H1 (cell line): ENCODE measurements at regions not wholly inside any gene's neighbourhood (a gene's known extent, or its start where the extent isn't known, plus 50 kb on each side); places are given as distances from the start of the nearest gene placed in this dataset.

ENCODE experiments used
- CTCF ChIA-PET: fragments of 300-600 bp; sonication (Branson Sonifier 250); formaldehyde crosslinking; loops from one replicate; lab custom pipeline; 2021; ENCODE audit not compliant: partially characterized antibody; lab: Charles Lee
- POLR2A ChIA-PET: fragments of 300-600 bp; sonication (Branson Sonifier 250); formaldehyde crosslinking; loops from one replicate; lab custom pipeline; 2021; ENCODE audit warnings: inconsistent platforms; ENCODE audit not compliant: partially characterized antibody; lab: Charles Lee
- DNase-seq, 2 experiments: peaks; one replicate each; pipeline versions ENCODE4 v3.0.0 to v3.0.0-alpha.2; 2010 to 2022; ENCODE audit warnings: low spot score in 2 of 2, low read depth in 1 of 2, mixed read lengths in 1 of 2
- FAIRE-seq: peaks from 2 replicates; lab custom pipeline; 2011; peaks lifted over from hg19 to GRCh38; lab: Jason Lieb, UNC
- H2AFZ ChIP-seq: 2 replicates; pipeline ENCODE4 v1.8.1; 2012; ENCODE audit warnings: low read length, inconsistent platforms
- H2AK5ac ChIP-seq: 2 replicates; pipeline ENCODE4 v1.6.1; 2013; ENCODE audit warnings: low read depth, low read length
- H2BK120ac ChIP-seq: replicated peaks from 2 replicates; pipeline ENCODE3; 2013; ENCODE audit warnings: low read depth, low read length, inconsistent platforms
- H2BK12ac ChIP-seq: 2 replicates; pipeline ENCODE4 v1.6.1; 2013; ENCODE audit warnings: low read depth, low read length
- H2BK15ac ChIP-seq: 2 replicates; pipeline ENCODE4 v1.6.1; 2013; ENCODE audit warnings: low read length
- H2BK20ac ChIP-seq: 2 replicates; pipeline ENCODE4 v1.6.1; 2013; ENCODE audit warnings: low read length
- H2BK5ac ChIP-seq: 2 replicates; pipeline ENCODE4 v1.6.1; 2013; ENCODE audit warnings: low read depth, low read length
- H3K14ac ChIP-seq: 2 replicates; pipeline ENCODE4 v1.6.1; 2013; ENCODE audit warnings: inconsistent platforms; ENCODE audit not compliant: insufficient read length
- H3K18ac ChIP-seq: 2 replicates; pipeline ENCODE4 v1.6.1; 2013; ENCODE audit warnings: low read length; ENCODE audit errors: extremely low read depth
- H3K23ac ChIP-seq: 2 replicates; pipeline ENCODE4 v1.6.1; 2013; ENCODE audit warnings: inconsistent platforms; ENCODE audit not compliant: insufficient read length
- H3K23me2 ChIP-seq: 2 replicates; pipeline ENCODE4 v1.6.1; 2013; ENCODE audit warnings: low read depth, low read length
- H3K27ac ChIP-seq: 2 replicates; pipeline ENCODE4 v1.6.1; 2011; ENCODE audit warnings: low read depth, low read length, inconsistent platforms
- H3K27me3 ChIP-seq, 4 experiments: replicated peaks in 1 of 4; 1 replicate in 1 of 4; 2 replicates in 3 of 4; pipeline versions ENCODE4 v1.6.1 to v1.8.1; 2011 to 2013; ENCODE audit warnings: low read length in 3 of 4, mild to moderate bottlenecking in 3 of 4, inconsistent platforms in 2 of 4, mixed read lengths in 2 of 4, moderate library complexity in 1 of 4; ENCODE audit not compliant: control insufficient read depth in 3 of 4, insufficient read depth in 3 of 4; ENCODE audit errors: extremely low read depth in 1 of 4
- H3K36me3 ChIP-seq, 4 experiments: 2 replicates each; pipeline versions ENCODE4 v1.6.1 to v1.8.1; 2011 to 2013; ENCODE audit warnings: mild to moderate bottlenecking in 4 of 4, low read length in 3 of 4, moderate library complexity in 2 of 4, control low read depth in 1 of 4, inconsistent platforms in 1 of 4; ENCODE audit not compliant: insufficient read depth in 4 of 4, control insufficient read depth in 2 of 4
- H3K4ac ChIP-seq: replicated peaks from 2 replicates; pipeline ENCODE3; 2013; ENCODE audit warnings: low read length, low read depth, mixed read lengths, inconsistent platforms; ENCODE audit not compliant: insufficient read length
- H3K4me1 ChIP-seq, 4 experiments: replicated peaks in 1 of 4; 1 replicate in 1 of 4; 2 replicates in 3 of 4; pipeline versions ENCODE4 v1.6.1 to v1.8.1; 2011 to 2013; ENCODE audit warnings: low read length in 3 of 4, inconsistent platforms in 2 of 4, mixed read lengths in 1 of 4; ENCODE audit not compliant: insufficient read depth in 4 of 4, control insufficient read depth in 3 of 4
- H3K4me2 ChIP-seq, 2 experiments: 2 replicates each; pipeline versions ENCODE4 v1.6.1 to v1.8.1; 2011 to 2013; ENCODE audit warnings: low read depth in 2 of 2, low read length in 2 of 2, control low read depth in 1 of 2, inconsistent platforms in 1 of 2, mild to moderate bottlenecking in 1 of 2; ENCODE audit not compliant: insufficient read depth in 1 of 2
- H3K4me3 ChIP-seq, 4 experiments: fragments of 200-600, 300-600 bp in 1 of 4; sonication (generic), shearing (Covaris generic), sonication (Bioruptor Twin) in 1 of 4; 2 replicates each; pipeline versions ENCODE4 v1.5.1 to v1.8.1; 2011 to 2016; ENCODE audit warnings: low read length in 4 of 4, low read depth in 3 of 4, control low read depth in 2 of 4, inconsistent platforms in 2 of 4, mild to moderate bottlenecking in 2 of 4, mixed read lengths in 1 of 4, moderate library complexity in 1 of 4; ENCODE audit not compliant: insufficient read depth in 2 of 4; ENCODE audit errors: extremely low read depth in 1 of 4
- H3K56ac ChIP-seq: replicated peaks from 2 replicates; pipeline ENCODE3; 2013; ENCODE audit warnings: low read depth, mild to moderate bottlenecking, mixed read lengths, low read length, inconsistent platforms; ENCODE audit not compliant: insufficient read length
- H3K79me1 ChIP-seq: 2 replicates; pipeline ENCODE4 v1.6.1; 2013; ENCODE audit warnings: low read depth, low read length, control low read depth
- H3K79me2 ChIP-seq, 2 experiments: 2 replicates each; pipeline versions ENCODE4 v1.6.1 to v1.8.1; 2012 to 2013; ENCODE audit warnings: low read length in 2 of 2, mild to moderate bottlenecking in 2 of 2, inconsistent platforms in 1 of 2; ENCODE audit not compliant: insufficient read depth in 2 of 2, control insufficient read depth in 1 of 2
- H3K9ac ChIP-seq, 4 experiments: replicated peaks in 1 of 4; 1 replicate in 1 of 4; 2 replicates in 3 of 4; pipeline versions ENCODE4 v1.6.1 to v1.8.1; 2011 to 2013; ENCODE audit warnings: low read depth in 3 of 4, low read length in 3 of 4, control low read depth in 2 of 4, mild to moderate bottlenecking in 2 of 4, moderate library complexity in 2 of 4, inconsistent platforms in 1 of 4; ENCODE audit errors: extremely low read depth in 1 of 4
- H3K9me3 ChIP-seq, 2 experiments: 2 replicates each; pipeline versions ENCODE4 v1.6.1 to v1.8.1; 2012 to 2013; ENCODE audit warnings: mild to moderate bottlenecking in 2 of 2, moderate library complexity in 2 of 2, control low read depth in 1 of 2, inconsistent platforms in 1 of 2, low read depth in 1 of 2, low read length in 1 of 2, mixed read lengths in 1 of 2; ENCODE audit not compliant: insufficient read depth in 2 of 2
- H4K20me1 ChIP-seq, 2 experiments: replicated peaks in 1 of 2; 2 replicates each; pipeline versions ENCODE3 to v1.8.1; 2011 to 2013; ENCODE audit warnings: inconsistent platforms in 2 of 2, low read length in 2 of 2, mild to moderate bottlenecking in 1 of 2; ENCODE audit not compliant: insufficient read depth in 2 of 2, control insufficient read depth in 1 of 2
- H4K5ac ChIP-seq: 2 replicates; pipeline ENCODE4 v1.6.1; 2013; ENCODE audit warnings: low read length, low read depth, mixed read lengths, inconsistent platforms; ENCODE audit not compliant: insufficient read length
- H4K8ac ChIP-seq: 2 replicates; pipeline ENCODE4 v1.8.0; 2013; ENCODE audit warnings: mild to moderate bottlenecking, moderate library complexity, low read length, inconsistent platforms; ENCODE audit not compliant: insufficient read depth; ENCODE audit errors: extremely low read depth
- H4K91ac ChIP-seq: replicated peaks from 2 replicates; pipeline ENCODE3; 2013; ENCODE audit warnings: low read length, mixed read lengths, inconsistent platforms; ENCODE audit not compliant: insufficient read length
- ATF2 ChIP-seq: IDR thresholded peaks from 2 replicates; pipeline ENCODE4 v1.6.1; 2012; ENCODE audit warnings: low read length, inconsistent platforms
- ATF3 ChIP-seq: IDR thresholded peaks from 2 replicates; pipeline ENCODE4 v1.6.1; 2011; ENCODE audit warnings: low read depth, mild to moderate bottlenecking, low read length; ENCODE audit not compliant: insufficient read depth
- CBX8 ChIP-seq: fragments of 300-800, 300-1000 bp; sonication (generic); IDR thresholded peaks from 2 replicates; pipeline ENCODE4 v1.7.1; 2016; ENCODE audit warnings: low read depth, low read length, borderline replicate concordance
- CTCF ChIP-seq, 3 experiments: IDR thresholded peaks; 1 replicate in 2 of 3; 2 replicates in 1 of 3; pipeline versions ENCODE4 v1.5.1 to v1.6.1; 2011; ENCODE audit warnings: low read length in 3 of 3, mild to moderate bottlenecking in 3 of 3, inconsistent platforms in 2 of 3, low read depth in 1 of 3, moderate library complexity in 1 of 3; ENCODE audit not compliant: insufficient read depth in 1 of 3; ENCODE audit errors: control extremely low read depth in 1 of 3
- GTF2F1 ChIP-seq: IDR thresholded peaks from 2 replicates; pipeline ENCODE4 v1.6.1; 2012; ENCODE audit warnings: low read depth, low read length, improper control_type of control experiment, borderline replicate concordance
- HDAC6 ChIP-seq: IDR thresholded peaks from one replicate; pipeline ENCODE4 v1.7.1; 2012; ENCODE audit warnings: low read depth, mild to moderate bottlenecking, inconsistent platforms, low read length, moderate library complexity
- KDM5A ChIP-seq: fragments of 200-600 bp; IDR thresholded peaks from 2 replicates; pipeline ENCODE4 v1.7.1; 2012; ENCODE audit warnings: mild to moderate bottlenecking, low read length, inconsistent platforms, mixed read lengths
- RFX5 ChIP-seq: IDR thresholded peaks from 2 replicates; pipeline ENCODE4 v1.6.1; 2011; ENCODE audit warnings: low read depth, low read length, improper control_type of control experiment, borderline replicate concordance
- SIX5 ChIP-seq: IDR thresholded peaks from 2 replicates; pipeline ENCODE4 v1.6.1; 2011; ENCODE audit warnings: mild to moderate bottlenecking, low read depth, low read length
- SUZ12 ChIP-seq: fragments of 200-600 bp; sonication (generic); IDR thresholded peaks from 2 replicates; pipeline ENCODE4 v1.6.1; 2012; ENCODE audit warnings: mild to moderate bottlenecking, inconsistent platforms, low read length, moderate library complexity, mixed read lengths
- WGBS, 2 experiments: shearing (Covaris generic) in 1 of 2; methylation state at CpG; one replicate each; pipeline versions ENCODE4 v1.1.6 to v1.1.7; 2013 to 2015; ENCODE audit warnings: low lambda C conversion rate in 2 of 2, mixed read lengths in 2 of 2, inconsistent platforms in 1 of 2, low coverage in 1 of 2, missing lambda C conversion rate in 1 of 2; ENCODE audit not compliant: insufficient replicate concordance in 2 of 2, insufficient coverage in 1 of 2, insufficient read length in 1 of 2; ENCODE audit errors: extremely low coverage in 1 of 2, missing lambda C conversion rate in 1 of 2; 5-methylcytosine and 5-hydroxymethylcytosine counted together

GRCh38 chr6:147149092-147149491 lies 55.1 kb upstream of the STXBP5 start:
- H3K27me3 ChIP-seq, result no peaks in the 10 kb centered on the region
- H4K5ac ChIP-seq, result no peak overlapping the region
- POLR2A ChIA-PET, result no interaction called here
- H2BK15ac ChIP-seq, result no peak overlapping the region
- no peaks in the 10 kb centered on the region for H3K79me1 ChIP-seq
- H3K27ac ChIP-seq, result no peak overlapping the region
- H3K4me3 ChIP-seq, result no peak overlapping the region
- no peak overlapping the region for H4K8ac ChIP-seq
- no peak overlapping the region for H3K56ac ChIP-seq
- H4K20me1 ChIP-seq, result no peaks in the 10 kb centered on the region
- no peak overlapping the region for H3K14ac ChIP-seq
- H3K36me3 ChIP-seq, result no peaks in the 10 kb centered on the region
- no peak overlapping the region for H4K91ac ChIP-seq
- H2BK5ac ChIP-seq, result no peak overlapping the region
- H2AK5ac ChIP-seq, result no peak overlapping the region
- no peak overlapping the region for H2BK120ac ChIP-seq
- H2BK12ac ChIP-seq, result no peak overlapping the region
- no peak overlapping the region for H3K18ac ChIP-seq
- H3K4me2 ChIP-seq, result no peak overlapping the region
- CTCF ChIA-PET, result interaction anchor here (1.0 kb wide), 1 partner anchor 9 kb away, joined by 3 read pairs; no protein-coding TSS in a partner anchor
- H3K4me1 ChIP-seq, result no peaks in the 10 kb centered on the region
- WGBS, 2 experiments, result 93% methylated on average over 4 of the region's 4 CpGs; no CpG with 5 or more reads in 1 of the 2 experiments
- no peak overlapping the region for H3K4ac ChIP-seq
- H3K79me2 ChIP-seq, result no peaks in the 10 kb centered on the region
- H2AFZ ChIP-seq, result no peak overlapping the region
- H3K9ac ChIP-seq, result no peak overlapping the region
- no peak overlapping the region for H2BK20ac ChIP-seq
- H3K9me3 ChIP-seq, result no peaks in the 10 kb centered on the region
- H3K23me2 ChIP-seq, result no peaks in the 10 kb centered on the region
- H3K23ac ChIP-seq, result no peak overlapping the region
- DNase-seq (no peak), FAIRE-seq (no peak)
- TF ChIP-seq KDM5A (no peak), RFX5 (no peak), ATF3 (no peak), SIX5 (no peak), SUZ12 (no peak), CTCF (IDR thresholded peaks at IDR 0.05; ENCODE audit: control extremely low read depth in 1 of 3, insufficient read depth in 1 of 3, low read depth in 1 of 3, low read length in 3 of 3) (no peak), HDAC6 (no peak), CBX8 (no peak), GTF2F1 (no peak), ATF2 (no peak)
